PFSK-1 (cell line): ENCODE measurements at regions not wholly inside any gene's neighbourhood (a gene's known extent, or its start where the extent isn't known, plus 50 kb on each side); places are given as distances from the start of the nearest gene placed in this dataset.

ENCODE experiments used
- FOXP2 ChIP-seq: optimal IDR thresholded peaks from 2 replicates; pipeline ENCODE3; 2011; ENCODE audit warnings: borderline replicate concordance, control low read depth, inconsistent platforms; ENCODE audit not compliant: insufficient read depth; ENCODE audit errors: extremely low read length, extremely low read depth
- POLR2AphosphoS5 ChIP-seq: IDR thresholded peaks from 2 replicates; pipeline ENCODE4 v1.6.1; 2012; ENCODE audit warnings: low read depth, mild to moderate bottlenecking, control low read depth, low read length, moderate library complexity
- SIN3A ChIP-seq: IDR thresholded peaks from 2 replicates; pipeline ENCODE4 v1.6.1; 2012; ENCODE audit warnings: mild to moderate bottlenecking, low read length, moderate library complexity, borderline replicate concordance; ENCODE audit not compliant: insufficient read depth
- TAF1 ChIP-seq: IDR thresholded peaks from 2 replicates; pipeline ENCODE4 v1.6.1; 2012; ENCODE audit warnings: low read length, control low read depth, borderline replicate concordance; ENCODE audit not compliant: insufficient read depth
- TF ChIP-seq, protein P1 (sequence below), 2 experiments: IDR thresholded peaks; 2 replicates each; pipeline versions ENCODE4 v1.6.1 to v1.8.0; 2011 to 2012; ENCODE audit warnings: low read depth in 2 of 2, low read length in 2 of 2, control low read depth in 1 of 2, inconsistent platforms in 1 of 2, mild to moderate bottlenecking in 1 of 2, moderate library complexity in 1 of 2; ENCODE audit not compliant: insufficient read depth in 1 of 2

DNA sequence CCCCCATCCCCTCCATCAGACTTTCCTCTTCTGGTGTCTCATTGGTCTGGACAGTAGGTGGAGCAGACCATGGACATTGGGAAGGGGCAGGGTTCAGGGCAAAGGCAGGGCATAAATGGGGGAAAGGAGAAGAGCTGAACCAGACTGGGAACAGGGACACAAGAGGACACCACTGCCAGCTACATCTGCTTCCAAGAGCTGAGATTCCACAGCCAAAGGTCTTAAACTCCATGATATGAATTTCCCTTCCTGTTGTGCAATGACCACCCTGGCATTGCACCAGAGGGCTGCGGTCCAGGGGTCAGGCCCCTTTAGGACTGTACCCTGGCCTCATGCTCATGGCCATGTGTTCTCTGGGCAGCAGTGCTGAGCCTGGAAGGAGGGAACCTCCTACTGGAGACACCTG is 137.9 kb downstream of the MAFB start:
- TF ChIP-seq, protein P1, sequence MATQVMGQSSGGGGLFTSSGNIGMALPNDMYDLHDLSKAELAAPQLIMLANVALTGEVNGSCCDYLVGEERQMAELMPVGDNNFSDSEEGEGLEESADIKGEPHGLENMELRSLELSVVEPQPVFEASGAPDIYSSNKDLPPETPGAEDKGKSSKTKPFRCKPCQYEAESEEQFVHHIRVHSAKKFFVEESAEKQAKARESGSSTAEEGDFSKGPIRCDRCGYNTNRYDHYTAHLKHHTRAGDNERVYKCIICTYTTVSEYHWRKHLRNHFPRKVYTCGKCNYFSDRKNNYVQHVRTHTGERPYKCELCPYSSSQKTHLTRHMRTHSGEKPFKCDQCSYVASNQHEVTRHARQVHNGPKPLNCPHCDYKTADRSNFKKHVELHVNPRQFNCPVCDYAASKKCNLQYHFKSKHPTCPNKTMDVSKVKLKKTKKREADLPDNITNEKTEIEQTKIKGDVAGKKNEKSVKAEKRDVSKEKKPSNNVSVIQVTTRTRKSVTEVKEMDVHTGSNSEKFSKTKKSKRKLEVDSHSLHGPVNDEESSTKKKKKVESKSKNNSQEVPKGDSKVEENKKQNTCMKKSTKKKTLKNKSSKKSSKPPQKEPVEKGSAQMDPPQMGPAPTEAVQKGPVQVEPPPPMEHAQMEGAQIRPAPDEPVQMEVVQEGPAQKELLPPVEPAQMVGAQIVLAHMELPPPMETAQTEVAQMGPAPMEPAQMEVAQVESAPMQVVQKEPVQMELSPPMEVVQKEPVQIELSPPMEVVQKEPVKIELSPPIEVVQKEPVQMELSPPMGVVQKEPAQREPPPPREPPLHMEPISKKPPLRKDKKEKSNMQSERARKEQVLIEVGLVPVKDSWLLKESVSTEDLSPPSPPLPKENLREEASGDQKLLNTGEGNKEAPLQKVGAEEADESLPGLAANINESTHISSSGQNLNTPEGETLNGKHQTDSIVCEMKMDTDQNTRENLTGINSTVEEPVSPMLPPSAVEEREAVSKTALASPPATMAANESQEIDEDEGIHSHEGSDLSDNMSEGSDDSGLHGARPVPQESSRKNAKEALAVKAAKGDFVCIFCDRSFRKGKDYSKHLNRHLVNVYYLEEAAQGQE (IDR thresholded peaks at IDR 0.05; ENCODE audit: insufficient read depth in 1 of 2, low read depth in 2 of 2, low read length in 2 of 2), result no peak
- TF ChIP-seq POLR2AphosphoS5 (no peak), SIN3A (no peak), FOXP2 (no peak), TAF1 (no peak)

DNA sequence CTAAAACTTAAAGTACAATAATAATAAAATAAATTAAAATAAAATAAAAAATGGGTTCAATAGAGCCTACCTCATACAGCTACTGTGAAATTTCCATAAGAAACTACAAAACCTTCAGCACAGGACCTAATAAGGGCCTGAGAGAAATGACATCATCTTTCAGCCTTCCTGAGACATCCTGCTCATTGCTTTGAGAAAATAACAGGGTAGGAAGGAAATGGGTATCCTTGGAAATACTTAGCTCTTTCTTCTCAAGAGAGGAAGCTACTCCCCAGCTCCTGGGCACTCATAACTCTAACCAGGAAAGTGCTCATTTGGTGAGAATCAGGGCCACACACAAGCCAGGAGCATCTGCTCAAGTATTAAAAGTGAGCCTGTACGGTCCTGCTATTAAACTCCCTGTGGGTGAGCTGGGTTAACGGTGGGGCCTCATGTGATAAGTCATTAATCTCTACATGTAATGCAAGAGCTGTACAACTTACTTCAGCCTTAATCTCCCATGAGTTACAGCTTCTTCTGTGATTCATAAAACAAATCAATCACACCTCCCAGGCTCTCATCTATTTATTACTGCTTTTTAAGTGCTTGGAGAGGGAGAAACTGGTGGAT is 141.4 kb downstream of the MAFB start:
- TF ChIP-seq TAF1, result no peak
- no peak for TF ChIP-seq FOXP2

GRCh38 chr20:40545478-40545877 is 143.6 kb downstream of the MAFB start:
- no peak for TF ChIP-seq TAF1
- TF ChIP-seq, protein P1 (IDR thresholded peaks at IDR 0.05; ENCODE audit: insufficient read depth in 1 of 2, low read depth in 2 of 2, low read length in 2 of 2), result no peak
- no peak for TF ChIP-seq FOXP2
- no peak for TF ChIP-seq SIN3A
- TF ChIP-seq POLR2AphosphoS5, result no peak

GRCh38 chr20:40542065-40542464 is 147.0 kb downstream of the MAFB start:
- TF ChIP-seq TAF1 (no peak), SIN3A (no peak), FOXP2 (no peak), POLR2AphosphoS5 (no peak)
- TF ChIP-seq, protein P1 (IDR thresholded peaks at IDR 0.05; ENCODE audit: insufficient read depth in 1 of 2, low read depth in 2 of 2, low read length in 2 of 2), result no peak

DNA sequence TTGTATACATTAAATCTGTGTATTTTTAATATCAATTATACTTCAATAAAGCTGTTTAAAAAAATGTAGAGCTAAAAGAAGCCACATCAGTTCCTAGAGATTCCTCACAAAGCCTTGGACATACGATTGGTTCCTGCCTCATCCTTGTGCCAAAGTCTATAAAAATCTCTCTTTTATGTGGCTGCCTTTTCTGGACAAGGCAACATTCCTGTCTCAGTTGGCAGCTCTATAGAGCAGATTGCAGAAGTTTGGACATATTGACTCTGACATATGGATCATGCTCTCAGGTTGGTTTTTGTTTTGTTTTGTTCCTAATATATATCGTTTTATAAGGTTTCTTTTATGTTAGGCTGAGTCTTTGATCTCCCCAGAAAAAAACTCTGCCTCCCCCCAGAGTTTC is 148.9 kb downstream of the MAFB start:
- TF ChIP-seq SIN3A, result no peak
- TF ChIP-seq POLR2AphosphoS5, result no peak
- TF ChIP-seq, protein P1 (IDR thresholded peaks at IDR 0.05; ENCODE audit: insufficient read depth in 1 of 2, low read depth in 2 of 2, low read length in 2 of 2), result no peak
- no peak for TF ChIP-seq FOXP2
- no peak for TF ChIP-seq TAF1
